Posterior cingulate gyrus (tissue), 11 donors: ENCODE measurements at regions not wholly inside any gene's neighbourhood (a gene's known extent, or its start where the extent isn't known, plus 50 kb on each side); places are given as distances from the start of the nearest gene placed in this dataset.

Experiments
- DNase-seq, 10 donors: peaks; one replicate each; pipeline versions ENCODE4 v3.0.0 to v3.0.0-alpha.2; 2020 to 2021; ENCODE audit warnings: mixed read lengths in 3 of 10
- intact Hi-C: fragments of 100-400 bp; cut with DNase I; formaldehyde crosslinking; loops from one replicate; pipeline ENCODE4 v1.15.1; 2023

GRCh38 chr17:52357854-52358253 is 199.3 kb upstream of the CA10 start:
- intact Hi-C loops = no loop called here
- no peak for DNase-seq

GRCh38 chr17:52336796-52337195 is 178.3 kb upstream of the CA10 start:
- no peak for DNase-seq
- intact Hi-C loops = no loop called here

GRCh38 chr17:52306314-52306713 is 147.8 kb upstream of the CA10 start:
- intact Hi-C loops = no loop called here
- no peak for DNase-seq

DNA sequence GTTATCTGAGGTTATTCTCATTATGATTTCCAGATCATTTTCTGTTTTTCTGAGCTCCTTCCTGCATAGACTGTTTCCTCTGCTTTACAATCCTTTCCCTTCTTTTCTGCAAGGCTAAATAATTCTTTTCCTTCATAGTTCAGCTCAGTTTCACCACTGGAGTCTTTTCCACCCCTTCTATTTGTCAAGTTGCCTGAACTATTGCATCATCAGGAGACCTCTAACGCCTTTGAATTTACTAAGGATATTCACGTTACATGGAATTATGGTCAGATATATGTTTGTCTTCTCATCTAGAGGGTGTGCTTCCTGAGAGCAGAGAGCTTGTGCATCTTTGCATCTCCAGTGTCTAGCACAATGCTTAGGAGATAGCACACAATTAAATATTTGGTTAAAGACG is 140.4 kb upstream of the CA10 start:
- DNase-seq = no peak
- intact Hi-C loops = no loop called here

DNA sequence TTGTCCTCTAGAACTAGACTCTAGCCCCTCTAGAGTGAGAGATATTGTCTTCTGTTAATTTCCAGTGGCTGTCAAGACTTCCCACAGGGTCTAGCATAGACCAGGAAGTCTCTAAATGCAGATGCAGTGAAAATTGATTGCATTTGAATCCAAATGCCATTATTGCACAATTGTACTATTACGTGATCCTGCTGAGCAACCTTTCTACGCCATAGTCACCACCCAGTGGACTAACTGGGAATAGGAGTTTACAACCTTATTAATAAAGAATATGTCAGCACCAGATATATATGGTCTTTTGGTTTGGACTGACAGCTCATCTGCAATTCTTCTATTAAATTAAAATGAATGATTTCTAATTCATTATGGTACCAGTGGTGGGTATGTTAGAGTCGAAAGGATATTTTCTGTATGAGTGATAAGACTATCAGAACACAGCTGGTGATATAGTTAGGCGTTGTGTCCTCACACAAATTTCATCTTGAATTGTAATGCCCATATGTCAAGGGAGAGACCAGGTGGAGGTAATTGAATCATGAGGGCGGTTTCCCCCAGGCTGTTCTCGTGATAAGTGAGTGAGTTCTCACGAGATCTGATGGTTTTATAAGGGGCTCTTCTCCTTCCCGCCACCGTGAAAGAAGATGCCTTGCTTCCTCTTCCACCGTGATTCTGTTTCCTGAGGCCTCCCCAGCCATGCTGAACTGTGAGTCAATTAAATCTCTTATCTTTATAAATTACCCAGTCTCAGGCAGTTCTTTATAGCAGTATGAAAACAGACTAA is 138.9 kb upstream of the CA10 start:
- intact Hi-C loops = no loop called here
- DNase-seq = no peak

GRCh38 chr17:52294301-52294700 is 135.8 kb upstream of the CA10 start:
- DNase-seq = no peak
- intact Hi-C loops = no loop called here

- intact Hi-C loops = no loop called here
- DNase-seq = no peak
Measured at GRCh38 chr17:52287611-52288010, 129.1 kb upstream of the CA10 start.

DNA sequence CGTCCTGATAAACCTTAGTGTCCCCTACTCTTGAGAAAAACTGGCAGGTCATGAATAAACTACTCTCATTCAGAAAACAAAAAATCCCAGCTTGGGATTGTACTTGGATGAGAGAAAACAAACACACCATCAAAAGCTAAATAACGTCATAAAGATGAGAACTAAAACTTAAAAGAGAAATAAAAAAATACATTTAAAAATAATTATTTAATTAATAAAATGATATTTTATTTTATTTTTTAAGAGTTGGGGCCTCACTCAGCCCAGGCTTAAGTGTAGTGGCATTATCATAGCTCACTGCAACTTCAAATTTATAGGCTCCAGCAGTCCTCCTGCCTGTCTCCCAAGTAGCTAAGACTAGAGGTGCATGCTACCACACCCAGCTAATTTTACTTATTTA is 125.4 kb upstream of the CA10 start:
- intact Hi-C loops = no loop called here

GRCh38 chr17:52276381-52277008 is 118.0 kb upstream of the CA10 start:
- intact Hi-C loops = no loop called here
- DNase-seq = no peak

More for the DNA sequence above, 125.4 kb upstream of the CA10 start:
- DNase-seq = no peak

DNA sequence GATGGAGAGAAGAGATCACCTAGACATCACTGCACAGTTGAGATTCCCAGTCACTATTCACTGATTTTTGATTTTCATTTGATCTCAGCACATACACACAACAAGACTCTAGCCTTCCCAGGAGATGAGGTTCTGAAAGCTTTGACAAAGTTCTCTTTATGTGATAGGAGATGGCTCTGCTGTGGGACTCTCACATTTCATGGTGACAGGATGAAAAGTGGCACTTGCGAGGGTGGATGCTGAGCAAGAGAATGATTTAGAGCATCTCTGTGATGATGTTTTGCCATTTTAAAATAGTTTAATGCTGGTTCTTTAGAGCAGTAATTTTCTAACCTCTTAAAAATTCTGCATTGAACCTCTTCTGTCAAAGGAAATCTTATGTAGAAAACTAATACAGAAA is 113.3 kb upstream of the CA10 start:
- intact Hi-C loops = no loop called here
- no peak for DNase-seq

GRCh38 chr17:52255347-52255746 is 96.8 kb upstream of the CA10 start:
- no peak for DNase-seq
- intact Hi-C loops = no loop called here

DNA sequence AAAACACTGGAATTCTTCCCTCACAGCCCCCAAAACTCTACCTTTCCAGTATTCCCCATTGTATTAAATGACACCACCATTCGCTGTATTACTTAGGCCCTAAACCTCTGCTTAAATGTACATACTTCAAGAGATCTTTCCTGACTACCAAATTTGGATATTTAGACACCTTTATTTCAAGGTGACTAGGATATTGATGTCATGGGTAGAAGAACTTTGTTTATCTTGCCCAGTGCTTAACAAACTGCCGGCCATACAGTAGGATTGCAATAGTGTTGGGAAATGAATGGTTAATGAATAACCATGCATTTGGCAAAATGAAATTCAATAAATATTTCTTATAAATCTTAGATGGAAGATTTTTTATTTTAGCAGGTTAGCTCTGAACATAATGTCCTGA is 86.2 kb upstream of the CA10 start:
- intact Hi-C loops = no loop called here
- DNase-seq = no peak

- intact Hi-C loops = no loop called here
- no peak for DNase-seq
Measured at GRCh38 chr17:52242268-52242667, 83.8 kb upstream of the CA10 start.

GRCh38 chr17:52237151-52237550 is 78.6 kb upstream of the CA10 start:
- no peak for DNase-seq
- intact Hi-C loops = no loop called here

DNA sequence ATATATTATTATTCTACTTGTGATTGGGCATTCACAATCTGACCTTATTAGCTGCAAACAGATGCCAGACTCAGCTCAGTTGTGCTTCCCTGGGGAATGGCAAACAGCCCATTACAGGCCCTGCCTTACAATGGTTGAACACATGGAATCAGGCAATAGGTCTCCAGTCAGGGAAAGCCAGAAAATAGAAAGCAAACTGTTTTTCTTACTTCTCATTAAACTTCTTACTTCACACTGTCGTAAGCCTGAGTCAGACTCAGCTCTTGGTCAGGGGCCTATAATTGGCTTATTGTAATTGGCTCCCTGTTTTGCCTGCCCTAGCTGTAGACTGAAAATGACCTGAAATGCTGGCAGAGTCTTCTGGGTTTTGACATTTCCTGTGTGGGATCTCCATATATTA is 77.0 kb upstream of the CA10 start:
- intact Hi-C loops = no loop called here
- peak in 5 of 10 donors; percentile 12 to 38 (median 27) for DNase-seq

- no peak for DNase-seq
- intact Hi-C loops = no loop called here
Measured at GRCh38 chr17:52233632-52234031, 75.1 kb upstream of the CA10 start.

DNA sequence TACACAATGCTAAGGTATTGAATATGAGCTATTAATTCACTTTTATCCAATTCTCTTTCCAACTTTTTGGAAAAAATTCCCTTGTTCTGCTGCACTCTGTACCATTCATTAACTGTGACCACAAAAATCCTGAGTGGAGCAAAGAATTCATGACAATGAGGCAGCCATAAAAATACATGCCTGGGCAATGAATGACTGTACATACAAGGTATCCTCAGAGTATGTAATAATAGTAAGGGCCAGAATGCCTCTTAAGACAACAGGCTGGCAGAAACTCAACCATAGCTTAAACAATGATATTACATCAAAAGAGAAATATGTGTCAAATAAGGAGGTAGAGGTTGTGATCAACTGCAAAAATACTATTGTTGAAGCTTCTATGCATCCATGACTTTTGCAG is 74.7 kb upstream of the CA10 start:
- intact Hi-C loops = no loop called here
- DNase-seq = no peak

DNA sequence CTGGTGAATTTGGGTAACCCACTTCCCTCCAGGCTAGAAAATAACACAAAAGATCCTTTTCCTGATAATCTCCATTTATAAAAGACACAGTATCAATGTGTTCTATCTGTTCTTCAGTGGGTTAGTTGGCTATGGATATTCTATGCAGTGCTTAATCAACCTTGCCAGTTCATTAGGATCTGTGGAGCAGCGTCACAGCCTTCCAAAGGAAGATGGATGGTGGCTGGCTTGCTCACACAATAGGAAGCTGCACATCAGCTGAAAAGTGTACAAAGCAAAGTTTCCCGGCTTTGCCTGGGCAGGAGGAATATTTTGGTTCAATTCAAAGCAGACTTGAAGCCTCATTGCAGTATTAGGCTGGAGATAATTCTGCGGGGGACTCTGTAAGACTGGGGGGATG is 70.3 kb upstream of the CA10 start:
- no peak for DNase-seq
- intact Hi-C loops = no loop called here

- intact Hi-C loops = no loop called here
- DNase-seq = no peak
Measured at GRCh38 chr17:52227926-52228325, 69.4 kb upstream of the CA10 start.

- no peak for DNase-seq
- intact Hi-C loops = no loop called here
Measured at GRCh38 chr17:52213451-52213850, 54.9 kb upstream of the CA10 start.

DNA sequence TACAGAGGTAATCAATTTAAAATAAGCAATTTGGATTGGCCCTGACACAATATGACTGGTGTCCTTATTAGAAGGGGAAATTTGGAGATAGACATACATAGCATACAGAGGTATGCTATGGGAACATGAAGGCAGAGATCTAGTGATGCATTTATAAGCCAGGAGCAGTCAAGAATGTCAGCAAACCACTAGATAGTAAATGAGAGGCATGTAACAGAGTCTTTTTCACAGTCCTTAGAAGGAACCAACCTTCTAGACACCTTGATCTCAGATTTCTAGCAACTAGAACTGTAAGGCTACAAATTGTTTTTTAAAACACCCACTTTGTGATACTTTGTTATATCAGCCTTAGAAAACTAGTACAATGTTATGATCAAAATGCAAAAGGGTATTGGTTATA is 54.3 kb upstream of the CA10 start:
- no peak for DNase-seq
- intact Hi-C loops = no loop called here

DNA sequence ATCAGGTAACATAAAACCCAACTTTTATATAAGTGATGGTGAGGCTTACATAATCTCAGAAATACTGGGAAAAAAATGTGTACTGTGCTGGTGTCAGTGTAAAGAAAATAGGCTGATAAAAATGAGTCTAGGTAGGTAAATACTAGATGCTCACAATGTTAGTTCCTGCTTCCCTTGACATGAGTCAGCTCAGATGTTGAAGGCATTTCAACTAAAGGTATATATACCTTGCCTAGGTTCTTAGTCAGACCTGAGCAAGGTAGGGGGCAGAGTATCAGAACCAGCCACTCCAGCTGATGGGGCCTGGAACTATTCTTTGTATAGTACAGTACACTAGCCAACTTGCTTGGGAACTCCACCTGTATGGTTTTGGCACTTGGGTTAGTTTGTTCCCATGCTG is 51.0 kb upstream of the CA10 start:
- DNase-seq = no peak
- intact Hi-C loops = no loop called here
